Esophagus muscularis mucosa (tissue), 3 donors: ENCODE measurements at regions not wholly inside any gene's neighbourhood (a gene's known extent, or its start where the extent isn't known, plus 50 kb on each side); places are given as distances from the start of the nearest gene placed in this dataset.

ENCODE experiments used
- CTCF ChIP-seq, 3 experiments: fragments of 200-600 bp in 2 of 3; fragments of 450-650 bp in 1 of 3; sonication (generic) in 2 of 3; IDR thresholded peaks; one replicate each; pipeline ENCODE4 v1.5.1; 2017 to 2019; ENCODE audit warnings: antibody characterized with exemption in 3 of 3, mild to moderate bottlenecking in 2 of 3, moderate library complexity in 1 of 3
- POLR2A ChIP-seq: fragments of 450-650 bp; IDR thresholded peaks from one replicate; pipeline ENCODE4 v1.6.1; 2017; ENCODE audit warnings: antibody characterized with exemption, moderate library complexity, mild to moderate bottlenecking, low read depth
- POLR2AphosphoS5 ChIP-seq, 2 donors: sonication (generic); formaldehyde crosslinking; IDR thresholded peaks; one replicate each; pipeline ENCODE4 v1.6.1; 2017; ENCODE audit warnings: antibody characterized with exemption in 2 of 2

- TF ChIP-seq POLR2A (no peak), CTCF (IDR thresholded peaks at IDR 0.05) (no peak), POLR2AphosphoS5 (IDR thresholded peaks at IDR 0.05) (no peak)
Observed at GRCh38 chr10:37566332-37566731, 291.1 kb downstream of the ZNF248 start.
